Caco-2 (cell line): ENCODE measurements at regions not wholly inside any gene's neighbourhood (a gene's known extent, or its start where the extent isn't known, plus 50 kb on each side); places are given as distances from the start of the nearest gene placed in this dataset.

ENCODE experiments used
- BruUV-seq: library from RNA; stranded (reverse); fragments of 400-500 nt; replicated peaks from 2 replicates; lab custom pipeline; 2021; lab: Mats Ljungman, UMichigan
- CTCF ChIA-PET: fragments of 300-600 bp; sonication (Branson Sonifier 250); formaldehyde crosslinking; loops from one replicate; lab custom pipeline; 2022; ENCODE audit warnings: antibody characterized with exemption; lab: Charles Lee
- POLR2A ChIA-PET: fragments of 300-600 bp; sonication (Branson Sonifier 250); formaldehyde crosslinking; loops from one replicate; lab custom pipeline; 2022; ENCODE audit warnings: antibody characterized with exemption; lab: Charles Lee
- DNase-seq, 2 experiments: peaks; one replicate each; pipeline versions ENCODE4 v3.0.0 to v3.0.0-alpha.2; 2020 to 2022
- H3K27me3 ChIP-seq: replicated peaks from 2 replicates; pipeline ENCODE4 v1.6.0; 2011; ENCODE audit warnings: low read length; ENCODE audit not compliant: control insufficient read depth, insufficient read depth
- H3K36me3 ChIP-seq: 2 replicates; pipeline ENCODE4 v1.5.1; 2011; ENCODE audit warnings: low read length; ENCODE audit not compliant: control insufficient read depth, insufficient read depth
- H3K4me1 ChIP-seq: fragments of 250-450 bp; sonication (Bioruptor Pico); 2 replicates; pipeline ENCODE4 v1.5.1; 2020; ENCODE audit warnings: mild to moderate bottlenecking
- H3K4me3 ChIP-seq: 2 replicates; pipeline ENCODE4 v1.5.1; 2011; ENCODE audit warnings: low read depth, mild to moderate bottlenecking, control low read depth, low read length
- H3K9me3 ChIP-seq: fragments of 250-450 bp; sonication (Bioruptor Pico); 2 replicates; pipeline ENCODE4 v1.5.1; 2020; ENCODE audit warnings: mild to moderate bottlenecking, moderate library complexity
- H3K27ac Mint-ChIP-seq: one replicate; pipeline ENCODE4 v1.8.0; 2022; ENCODE audit warnings: mixed read lengths; ENCODE audit not compliant: unreplicated experiment
- H3K27me3 Mint-ChIP-seq: one replicate; pipeline ENCODE4 v1.8.0; 2022; ENCODE audit warnings: mixed read lengths; ENCODE audit not compliant: insufficient read depth, unreplicated experiment
- H3K36me3 Mint-ChIP-seq: one replicate; pipeline ENCODE4 v1.8.0; 2022; ENCODE audit warnings: mild to moderate bottlenecking, mixed read lengths; ENCODE audit not compliant: insufficient read depth, unreplicated experiment
- H3K4me1 Mint-ChIP-seq: one replicate; pipeline ENCODE4 v1.8.0; 2022; ENCODE audit warnings: low read depth, mixed read lengths; ENCODE audit not compliant: unreplicated experiment
- H3K4me3 Mint-ChIP-seq: one replicate; pipeline ENCODE4 v1.8.0; 2022; ENCODE audit warnings: mild to moderate bottlenecking, moderate library complexity, mixed read lengths; ENCODE audit not compliant: unreplicated experiment
- H3K9me3 Mint-ChIP-seq: one replicate; pipeline ENCODE4 v1.8.0; 2022; ENCODE audit warnings: mixed read lengths; ENCODE audit not compliant: unreplicated experiment
- intact Hi-C: fragments of 100-400 bp; cut with micrococcal nuclease; formaldehyde crosslinking; loops from one replicate; pipeline ENCODE4 v1.10.0; 2022; ENCODE audit not compliant: unreplicated experiment
- TF ChIP-seq, protein P1 (sequence below), 2 experiments: fragments of 200-600 bp in 1 of 2; IDR thresholded peaks; 1 replicate in 1 of 2; 2 replicates in 1 of 2; pipeline versions ENCODE4 v1.5.1 to v1.8.0; 2011 to 2022; ENCODE audit warnings: antibody characterized with exemption in 1 of 2, control low read depth in 1 of 2, inconsistent platforms in 1 of 2, low read depth in 1 of 2, low read length in 1 of 2, mild to moderate bottlenecking in 1 of 2, moderate library complexity in 1 of 2; ENCODE audit not compliant: insufficient read depth in 1 of 2, severe bottlenecking in 1 of 2, unreplicated experiment in 1 of 2

DNA sequence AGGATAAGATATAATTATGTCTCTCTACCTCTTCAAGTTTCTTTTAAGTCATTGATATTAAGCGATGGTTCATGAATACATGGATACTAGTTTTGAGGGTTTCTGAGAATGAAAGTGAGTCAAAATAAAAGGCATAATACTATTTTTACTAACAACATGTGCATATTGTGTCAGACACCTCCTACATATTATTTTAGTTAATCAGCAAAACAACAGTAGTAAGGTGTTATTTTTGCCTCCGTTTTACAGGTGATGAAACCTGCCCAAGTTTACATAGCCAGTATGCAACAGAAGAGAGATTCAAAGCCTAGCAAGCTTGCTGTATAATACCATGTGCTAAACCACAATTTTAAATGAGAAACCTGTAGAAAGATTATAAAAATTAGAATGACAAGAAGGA, 544.1 kb downstream of the EPHA5 start:
- H3K4me3 ChIP-seq = no peak overlapping the region
- BruUV-seq = no TSS peak
- no peaks in the 10 kb centered on the region for H3K36me3 Mint-ChIP-seq
- H3K4me3 Mint-ChIP-seq = no peak overlapping the region
- H3K27ac Mint-ChIP-seq = no peak overlapping the region
- no peaks in the 10 kb centered on the region for H3K4me1 ChIP-seq
- intact Hi-C loops = no loop called here
- ChIA-PET POLR2A (no interaction called here), CTCF (no interaction called here)
- DNase-seq = no peak
- no peaks in the 10 kb centered on the region for H3K36me3 ChIP-seq
- TF ChIP-seq, protein P1, sequence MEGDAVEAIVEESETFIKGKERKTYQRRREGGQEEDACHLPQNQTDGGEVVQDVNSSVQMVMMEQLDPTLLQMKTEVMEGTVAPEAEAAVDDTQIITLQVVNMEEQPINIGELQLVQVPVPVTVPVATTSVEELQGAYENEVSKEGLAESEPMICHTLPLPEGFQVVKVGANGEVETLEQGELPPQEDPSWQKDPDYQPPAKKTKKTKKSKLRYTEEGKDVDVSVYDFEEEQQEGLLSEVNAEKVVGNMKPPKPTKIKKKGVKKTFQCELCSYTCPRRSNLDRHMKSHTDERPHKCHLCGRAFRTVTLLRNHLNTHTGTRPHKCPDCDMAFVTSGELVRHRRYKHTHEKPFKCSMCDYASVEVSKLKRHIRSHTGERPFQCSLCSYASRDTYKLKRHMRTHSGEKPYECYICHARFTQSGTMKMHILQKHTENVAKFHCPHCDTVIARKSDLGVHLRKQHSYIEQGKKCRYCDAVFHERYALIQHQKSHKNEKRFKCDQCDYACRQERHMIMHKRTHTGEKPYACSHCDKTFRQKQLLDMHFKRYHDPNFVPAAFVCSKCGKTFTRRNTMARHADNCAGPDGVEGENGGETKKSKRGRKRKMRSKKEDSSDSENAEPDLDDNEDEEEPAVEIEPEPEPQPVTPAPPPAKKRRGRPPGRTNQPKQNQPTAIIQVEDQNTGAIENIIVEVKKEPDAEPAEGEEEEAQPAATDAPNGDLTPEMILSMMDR (IDR thresholded peaks at IDR 0.05; ENCODE audit: insufficient read depth in 1 of 2, low read depth in 1 of 2, low read length in 1 of 2, severe bottlenecking in 1 of 2, unreplicated experiment in 1 of 2) = no peak
- no peaks in the 10 kb centered on the region for H3K27me3 Mint-ChIP-seq
- no peaks in the 10 kb centered on the region for H3K9me3 Mint-ChIP-seq
- no peaks in the 10 kb centered on the region for H3K9me3 ChIP-seq
- H3K27me3 ChIP-seq = no peaks in the 10 kb centered on the region
- no peaks in the 10 kb centered on the region for H3K4me1 Mint-ChIP-seq

DNA sequence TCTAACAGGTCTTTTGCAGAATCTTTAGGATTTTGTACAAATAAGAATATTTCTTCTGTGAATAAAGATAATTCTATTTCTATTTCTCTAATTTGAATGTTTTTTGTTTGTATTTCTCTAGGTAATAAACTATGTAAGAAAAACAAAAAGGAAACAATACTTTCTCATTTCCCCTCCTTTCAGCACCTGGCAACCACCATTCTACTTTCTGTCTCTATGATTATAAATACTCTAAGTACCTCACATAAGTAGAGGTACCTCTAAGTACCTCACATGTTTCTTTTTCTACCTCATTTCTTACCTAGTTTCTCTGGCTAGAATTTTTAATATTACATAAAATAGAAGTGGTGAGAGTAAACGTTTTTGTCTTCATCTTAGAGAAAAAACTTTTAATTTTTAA, 550.0 kb downstream of the EPHA5 start:
- TF ChIP-seq, protein P1 (IDR thresholded peaks at IDR 0.05; ENCODE audit: insufficient read depth in 1 of 2, low read depth in 1 of 2, low read length in 1 of 2, severe bottlenecking in 1 of 2, unreplicated experiment in 1 of 2) = no peak
- Mint-ChIP-seq H3K9me3 (no peaks in the 10 kb centered on the region), H3K4me3 (no peak overlapping the region), H3K27ac (no peak overlapping the region), H3K27me3 (no peaks in the 10 kb centered on the region), H3K36me3 (no peaks in the 10 kb centered on the region), H3K4me1 (no peaks in the 10 kb centered on the region)
- Histone ChIP-seq H3K27me3 (no peaks in the 10 kb centered on the region), H3K4me1 (no peaks in the 10 kb centered on the region), H3K4me3 (no peak overlapping the region), H3K36me3 (no peaks in the 10 kb centered on the region), H3K9me3 (no peaks in the 10 kb centered on the region)
- intact Hi-C loops = no loop called here
- no peak for DNase-seq
- ChIA-PET POLR2A (no interaction called here), CTCF (no interaction called here)
- no TSS peak for BruUV-seq

DNA sequence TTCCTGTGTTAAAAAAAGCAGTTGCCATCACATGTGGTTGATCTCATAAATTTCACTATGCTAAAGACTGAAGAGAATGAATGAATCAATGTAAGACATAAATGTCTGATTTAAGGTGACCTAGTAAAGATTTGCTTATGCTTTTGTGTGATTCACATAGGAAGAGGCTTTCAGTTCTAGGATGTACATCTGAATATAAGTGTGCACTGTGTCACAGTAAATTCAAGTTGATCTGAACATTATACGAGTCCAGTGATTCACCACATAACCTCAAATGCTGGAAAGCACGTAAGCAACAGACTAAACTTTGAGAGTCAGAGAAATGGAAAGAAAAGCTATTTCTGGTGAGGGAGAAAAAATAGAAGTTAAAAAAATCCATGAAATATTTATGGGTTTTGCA, 567.9 kb downstream of the EPHA5 start:
- Mint-ChIP-seq H3K4me1 (no peaks in the 10 kb centered on the region), H3K9me3 (no peaks in the 10 kb centered on the region), H3K27me3 (no peaks in the 10 kb centered on the region), H3K27ac (no peak overlapping the region), H3K36me3 (no peaks in the 10 kb centered on the region), H3K4me3 (no peak overlapping the region)
- H3K9me3 ChIP-seq = no peaks in the 10 kb centered on the region
- H3K27me3 ChIP-seq = no peaks in the 10 kb centered on the region
- no peaks in the 10 kb centered on the region for H3K4me1 ChIP-seq
- intact Hi-C loops = no loop called here
- no peaks in the 10 kb centered on the region for H3K36me3 ChIP-seq
- TF ChIP-seq, protein P1 (IDR thresholded peaks at IDR 0.05; ENCODE audit: insufficient read depth in 1 of 2, low read depth in 1 of 2, low read length in 1 of 2, severe bottlenecking in 1 of 2, unreplicated experiment in 1 of 2) = no peak
- no TSS peak for BruUV-seq
- no peak overlapping the region for H3K4me3 ChIP-seq
- ChIA-PET CTCF (no interaction called here), POLR2A (no interaction called here)
- no peak for DNase-seq
